Activated CD8-positive, alpha-beta memory T cell treated with anti-CD3 and anti-CD28 coated beads, Interleukin-2, amount 10 ng/mL, durations not matched to agents 7 days and 5 days (primary cell): ENCODE measurements at regions not wholly inside any gene's neighbourhood (a gene's known extent, or its start where the extent isn't known, plus 50 kb on each side); places are given as distances from the start of the nearest gene placed in this dataset.

Experiments
- ATAC-seq: fragments of 150-1000 bp; cut with Tn5 transposase; one replicate; pipeline ENCODE4 v1.10.0; 2021; ENCODE audit warnings: moderate library complexity
- CTCF ChIA-PET: fragments of 350-600 bp; sonication (Branson Sonifier 250); formaldehyde crosslinking; loops from one replicate; lab custom pipeline; 2021; ENCODE audit warnings: antibody characterized with exemption; lab: Charles Lee
- DNase-seq: peaks from one replicate; pipeline ENCODE4 v3.0.0-alpha.2; 2020
- H3K27ac Mint-ChIP-seq: one replicate; pipeline ENCODE4 v1.8.0; 2021; ENCODE audit warnings: mild to moderate bottlenecking, mixed read lengths
- H3K27me3 Mint-ChIP-seq: one replicate; pipeline ENCODE4 v1.8.0; 2021; ENCODE audit warnings: mixed read lengths
- H3K36me3 Mint-ChIP-seq: one replicate; pipeline ENCODE4 v1.8.0; 2021; ENCODE audit warnings: mild to moderate bottlenecking, mixed read lengths
- H3K4me1 Mint-ChIP-seq: one replicate; pipeline ENCODE4 v1.8.0; 2021; ENCODE audit warnings: mixed read lengths
- H3K4me3 Mint-ChIP-seq: one replicate; pipeline ENCODE4 v1.8.0; 2021; ENCODE audit warnings: mild to moderate bottlenecking, moderate library complexity, mixed read lengths
- H3K9me3 Mint-ChIP-seq: one replicate; pipeline ENCODE4 v1.8.0; 2022; ENCODE audit warnings: low read depth, mixed read lengths

DNA sequence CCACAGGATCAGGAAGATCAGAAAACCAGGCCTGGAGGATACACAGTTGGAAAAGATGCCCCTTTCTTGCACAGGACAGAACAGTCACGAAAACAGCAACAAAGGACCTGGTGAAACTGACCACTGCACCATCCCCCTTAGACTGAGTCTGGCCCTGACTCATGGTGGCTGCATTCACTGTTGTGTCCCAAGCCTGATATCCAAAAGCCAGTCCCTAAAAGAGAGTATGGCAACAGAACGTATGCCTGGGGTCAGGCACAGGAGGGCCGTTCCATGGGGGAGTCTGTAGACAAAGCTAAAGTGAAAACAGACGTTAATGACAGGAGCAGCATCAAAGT, 301.1 kb upstream of the NBEA start:
- Mint-ChIP-seq H3K9me3 (peaks cover 4% of the 10 kb centered on the region), H3K4me3 (no peak overlapping the region), H3K36me3 (no peaks in the 10 kb centered on the region), H3K27me3 (no peaks in the 10 kb centered on the region), H3K4me1 (no peaks in the 10 kb centered on the region), H3K27ac (no peak overlapping the region)
- ATAC-seq (no peak), DNase-seq (no peak)
- CTCF ChIA-PET = no interaction called here

DNA sequence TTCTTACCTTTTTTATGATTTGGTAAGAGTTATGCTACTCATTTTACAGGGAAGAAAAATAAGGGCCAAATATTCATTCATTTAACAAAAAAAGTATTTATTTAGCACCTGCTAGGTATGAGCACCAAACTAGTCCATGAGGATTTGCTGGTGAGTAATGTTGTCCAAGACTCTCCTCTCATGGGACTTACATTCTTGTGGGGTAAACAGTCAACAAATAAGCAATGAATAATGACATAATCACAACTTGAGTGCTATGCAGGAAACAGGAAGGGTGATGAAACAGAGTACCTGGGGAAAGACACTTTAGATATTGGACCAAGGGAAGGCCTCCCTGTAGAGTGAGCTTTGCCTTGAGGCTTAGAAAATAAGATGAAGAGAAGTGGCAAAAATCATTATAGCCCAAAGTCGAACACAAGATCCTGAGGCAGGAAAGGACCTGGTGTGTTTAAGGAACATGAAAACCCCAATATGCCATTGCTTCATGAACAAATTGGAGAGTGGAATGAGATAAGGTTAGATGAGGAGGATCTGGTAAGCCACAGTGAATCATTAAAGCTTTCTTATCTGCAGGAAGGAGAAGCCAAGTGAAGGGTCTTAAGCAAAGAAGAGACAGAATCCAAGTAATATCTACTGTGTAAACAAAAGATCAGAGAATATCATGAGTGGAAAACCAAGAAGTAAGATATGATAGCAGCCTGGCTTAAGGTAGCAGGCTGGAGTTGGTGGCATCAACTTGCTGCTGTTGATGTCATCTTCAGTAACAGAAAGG, 294.5 kb upstream of the NBEA start:
- no peak overlapping the region for H3K27ac Mint-ChIP-seq
- CTCF ChIA-PET = no interaction called here
- H3K36me3 Mint-ChIP-seq = no peaks in the 10 kb centered on the region
- no peak for DNase-seq
- peaks cover 5% of the 10 kb centered on the region for H3K9me3 Mint-ChIP-seq
- ATAC-seq = no peak
- H3K4me1 Mint-ChIP-seq = no peaks in the 10 kb centered on the region
- H3K4me3 Mint-ChIP-seq = no peak overlapping the region
- no peaks in the 10 kb centered on the region for H3K27me3 Mint-ChIP-seq

DNA sequence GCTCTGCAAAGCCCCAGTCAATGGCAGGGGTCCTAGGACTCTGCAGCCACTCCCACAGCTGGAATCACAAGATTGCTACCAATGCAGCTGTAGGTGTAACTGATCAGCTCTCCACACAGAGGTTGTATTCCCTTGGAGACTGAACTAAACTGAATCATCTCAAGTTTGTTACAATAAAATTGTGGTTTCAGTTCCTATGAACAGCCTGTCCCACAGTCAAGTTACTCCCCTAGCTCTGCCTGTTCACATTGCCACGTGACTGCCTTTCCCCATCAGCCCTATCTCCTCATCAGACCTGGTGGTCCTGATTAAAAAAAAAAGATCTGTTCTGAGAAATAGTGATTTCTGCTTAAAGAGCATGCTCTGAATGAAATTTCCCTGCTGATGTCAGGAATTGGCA, 287.9 kb upstream of the NBEA start:
- DNase-seq (no peak), ATAC-seq (no peak)
- no peaks in the 10 kb centered on the region for H3K36me3 Mint-ChIP-seq
- H3K27me3 Mint-ChIP-seq = no peaks in the 10 kb centered on the region
- H3K4me3 Mint-ChIP-seq = no peak overlapping the region
- CTCF ChIA-PET = no interaction called here
- no peak overlapping the region for H3K27ac Mint-ChIP-seq
- peaks cover 13% of the 10 kb centered on the region for H3K9me3 Mint-ChIP-seq
- H3K4me1 Mint-ChIP-seq = no peaks in the 10 kb centered on the region

DNA sequence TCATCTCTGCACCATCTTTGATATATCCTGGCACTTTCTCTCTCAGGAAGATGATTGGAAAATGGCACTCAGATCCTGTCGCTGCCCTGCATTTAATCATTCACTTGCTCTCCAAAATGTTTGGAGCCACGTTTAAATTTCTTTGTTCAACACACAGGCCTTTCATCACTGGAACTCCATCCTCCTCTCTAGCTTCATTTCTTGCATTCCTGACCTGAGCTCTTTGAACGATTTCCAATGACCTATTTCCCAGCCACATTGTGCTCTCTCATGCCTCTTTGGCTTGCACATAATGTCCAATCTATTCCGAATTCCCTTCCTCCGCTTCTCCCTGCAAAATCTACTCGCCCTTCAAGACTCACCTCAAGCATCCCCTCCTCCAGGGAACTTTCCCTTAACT, 287.4 kb upstream of the NBEA start:
- H3K27ac Mint-ChIP-seq = no peak overlapping the region
- peaks cover 13% of the 10 kb centered on the region for H3K9me3 Mint-ChIP-seq
- no peaks in the 10 kb centered on the region for H3K27me3 Mint-ChIP-seq
- ATAC-seq (no peak), DNase-seq (no peak)
- H3K36me3 Mint-ChIP-seq = no peaks in the 10 kb centered on the region
- no peaks in the 10 kb centered on the region for H3K4me1 Mint-ChIP-seq
- CTCF ChIA-PET = no interaction called here
- H3K4me3 Mint-ChIP-seq = no peak overlapping the region

DNA sequence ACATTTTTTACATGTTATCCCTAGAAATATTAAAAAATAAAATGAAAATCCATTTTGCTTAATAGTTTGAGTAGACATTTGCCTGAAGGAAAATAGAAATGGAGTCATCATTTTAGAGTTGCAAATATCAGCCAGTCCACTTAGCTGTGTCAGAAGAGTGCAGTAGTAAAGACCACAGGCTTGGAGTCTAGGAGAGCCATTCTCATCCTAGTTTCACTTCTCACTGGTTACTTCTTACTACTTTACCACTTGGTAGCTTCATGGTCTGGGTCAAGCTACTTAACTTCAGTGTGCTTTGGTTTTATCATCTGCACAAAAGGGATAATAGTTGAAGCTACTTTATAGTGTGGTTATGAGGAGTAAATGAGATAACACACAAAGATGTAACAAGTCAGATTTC, 286.5 kb upstream of the NBEA start:
- CTCF ChIA-PET = no interaction called here
- no peak for DNase-seq
- Mint-ChIP-seq H3K9me3 (peaks cover 13% of the 10 kb centered on the region), H3K36me3 (no peaks in the 10 kb centered on the region), H3K4me3 (no peak overlapping the region), H3K4me1 (no peaks in the 10 kb centered on the region), H3K27ac (no peak overlapping the region), H3K27me3 (no peaks in the 10 kb centered on the region)
- ATAC-seq = no peak

DNA sequence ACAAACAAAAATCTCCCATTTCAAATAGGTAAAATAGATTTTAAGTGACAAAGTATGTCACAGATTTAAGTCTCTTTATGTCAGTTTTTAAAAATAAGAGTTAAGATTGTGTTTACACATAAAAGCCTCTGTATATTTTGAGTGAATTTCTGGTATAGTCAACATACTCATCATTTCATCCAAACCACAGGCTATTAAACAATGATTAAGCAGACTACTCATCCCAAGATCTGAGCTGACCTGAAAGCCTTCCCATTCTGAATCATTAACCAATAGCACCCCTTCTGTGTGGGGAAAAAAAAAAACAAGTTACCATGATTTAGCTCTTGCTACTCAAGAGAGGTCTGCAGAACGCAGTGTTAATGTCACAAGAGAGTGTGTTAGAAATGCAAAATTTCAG, 284.4 kb upstream of the NBEA start:
- Mint-ChIP-seq H3K4me1 (no peaks in the 10 kb centered on the region), H3K36me3 (no peaks in the 10 kb centered on the region), H3K9me3 (peaks cover 14% of the 10 kb centered on the region), H3K27ac (no peak overlapping the region), H3K27me3 (no peaks in the 10 kb centered on the region), H3K4me3 (no peak overlapping the region)
- DNase-seq (no peak), ATAC-seq (no peak)
- CTCF ChIA-PET = no interaction called here

DNA sequence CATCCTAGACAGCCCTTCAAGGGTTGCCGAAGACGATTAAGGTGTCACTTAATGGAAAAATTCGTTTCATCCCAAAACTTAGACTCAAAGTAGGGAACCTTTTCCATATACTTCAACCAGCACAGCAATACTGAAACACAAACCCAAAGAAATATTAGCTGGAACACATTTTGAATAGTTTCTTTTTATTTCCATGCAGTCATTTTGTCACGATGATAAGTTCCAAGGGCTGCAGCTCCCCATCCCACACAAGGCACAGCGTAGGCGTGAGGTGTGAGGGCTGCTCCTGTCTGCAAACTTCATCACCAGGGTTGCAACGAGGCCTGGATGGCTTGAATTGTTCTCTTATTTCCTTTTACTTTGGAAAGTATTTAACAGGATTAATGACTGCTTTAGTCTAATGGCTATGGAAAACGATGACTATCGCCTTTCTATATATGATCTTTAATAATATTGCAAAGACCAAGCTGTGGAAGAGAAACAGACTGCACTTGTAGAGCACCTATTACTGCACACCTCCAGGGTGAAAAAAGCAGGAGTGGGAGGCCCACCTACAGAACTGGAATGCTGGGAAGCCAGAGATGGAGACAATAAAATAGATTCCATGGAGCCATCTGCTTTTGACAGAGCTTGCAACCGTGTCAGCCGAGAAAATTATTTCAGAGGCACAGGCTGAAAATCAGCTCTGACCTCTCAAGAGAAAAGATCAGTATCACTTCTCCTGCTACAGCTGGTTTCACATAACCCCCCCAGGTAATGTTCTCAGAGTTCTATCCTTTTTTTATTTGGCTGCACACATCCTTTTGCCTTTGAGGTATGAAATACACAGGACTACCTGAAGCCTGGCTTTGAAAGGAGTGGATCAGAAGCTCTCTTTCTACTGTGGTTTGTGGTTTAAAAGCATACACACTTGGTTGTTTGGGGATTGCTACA, 274.5 kb upstream of the NBEA start:
- Mint-ChIP-seq H3K4me1 (no peaks in the 10 kb centered on the region), H3K9me3 (peaks cover 3% of the 10 kb centered on the region), H3K4me3 (no peak overlapping the region), H3K27ac (no peak overlapping the region), H3K36me3 (no peaks in the 10 kb centered on the region), H3K27me3 (no peaks in the 10 kb centered on the region)
- no peak for DNase-seq
- CTCF ChIA-PET = no interaction called here
- ATAC-seq = no peak

DNA sequence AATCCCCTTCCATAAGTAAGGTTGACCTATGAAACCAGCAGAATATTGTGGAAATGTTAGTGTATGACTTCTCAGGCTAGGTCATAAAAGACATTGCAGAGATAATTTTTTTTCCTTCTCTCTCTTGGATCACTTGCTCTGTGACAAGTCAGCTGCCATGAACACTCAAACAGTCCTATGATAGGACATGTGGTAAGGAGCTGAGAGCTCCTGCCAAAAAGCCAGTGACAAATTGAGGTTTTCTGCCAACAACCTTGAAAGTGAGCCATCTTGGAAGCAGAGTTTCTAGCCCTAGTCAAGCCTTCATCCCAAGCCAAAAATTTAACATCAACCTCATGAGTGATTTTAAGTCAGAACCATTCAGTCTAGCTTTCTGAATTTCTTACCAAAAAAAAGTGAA, 270.9 kb upstream of the NBEA start:
- H3K27me3 Mint-ChIP-seq = no peaks in the 10 kb centered on the region
- peaks cover 5% of the 10 kb centered on the region for H3K9me3 Mint-ChIP-seq
- no peak for ATAC-seq
- no peak overlapping the region for H3K4me3 Mint-ChIP-seq
- CTCF ChIA-PET = no interaction called here
- no peaks in the 10 kb centered on the region for H3K4me1 Mint-ChIP-seq
- no peak overlapping the region for H3K27ac Mint-ChIP-seq
- DNase-seq = no peak
- no peaks in the 10 kb centered on the region for H3K36me3 Mint-ChIP-seq

DNA sequence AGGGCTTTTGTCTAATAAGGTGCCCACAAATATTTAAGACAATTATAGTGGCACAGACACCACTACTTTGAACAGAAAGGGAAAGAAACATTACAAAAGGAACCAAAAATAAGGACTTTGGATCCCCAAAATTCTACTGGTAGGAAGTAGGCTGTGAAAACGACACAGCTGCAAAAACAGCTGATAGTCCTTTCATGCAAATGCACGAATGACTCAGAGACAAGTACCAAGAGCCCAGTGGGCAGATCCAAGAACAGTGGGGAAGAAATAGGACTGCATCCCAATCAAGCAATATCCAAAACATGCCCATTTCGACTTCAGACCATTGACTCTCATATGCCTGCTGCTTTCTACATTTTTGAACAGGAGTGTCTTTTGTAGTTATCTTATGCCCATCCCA, 269.4 kb upstream of the NBEA start:
- H3K4me3 Mint-ChIP-seq = no peak overlapping the region
- no peak for DNase-seq
- H3K27ac Mint-ChIP-seq = no peak overlapping the region
- CTCF ChIA-PET = no interaction called here
- no peaks in the 10 kb centered on the region for H3K36me3 Mint-ChIP-seq
- no peaks in the 10 kb centered on the region for H3K4me1 Mint-ChIP-seq
- no peaks in the 10 kb centered on the region for H3K27me3 Mint-ChIP-seq
- peaks cover 5% of the 10 kb centered on the region for H3K9me3 Mint-ChIP-seq
- no peak for ATAC-seq

DNA sequence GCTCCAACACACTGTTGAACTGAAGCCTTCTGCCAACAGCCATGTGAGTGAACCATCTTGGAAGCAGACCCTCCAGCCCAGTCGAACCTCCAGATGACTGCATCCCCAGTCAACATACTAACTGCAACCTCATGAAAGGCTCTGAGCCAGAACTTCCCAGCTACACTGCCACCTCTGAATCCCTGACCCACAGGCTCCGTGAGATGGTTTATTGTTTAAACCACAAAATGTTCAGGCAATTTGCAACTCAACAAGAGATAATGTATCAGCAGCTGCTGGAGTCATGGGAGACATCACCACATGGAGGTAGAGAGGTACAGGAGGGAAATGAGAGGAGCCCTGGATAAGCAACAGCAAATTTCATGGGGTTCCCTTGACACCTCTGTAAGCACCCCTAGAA, 266.4 kb upstream of the NBEA start:
- Mint-ChIP-seq H3K36me3 (no peaks in the 10 kb centered on the region), H3K4me1 (no peaks in the 10 kb centered on the region), H3K9me3 (peaks cover 5% of the 10 kb centered on the region), H3K4me3 (no peak overlapping the region), H3K27ac (no peak overlapping the region), H3K27me3 (no peaks in the 10 kb centered on the region)
- CTCF ChIA-PET = no interaction called here
- DNase-seq (no peak), ATAC-seq (no peak)

DNA sequence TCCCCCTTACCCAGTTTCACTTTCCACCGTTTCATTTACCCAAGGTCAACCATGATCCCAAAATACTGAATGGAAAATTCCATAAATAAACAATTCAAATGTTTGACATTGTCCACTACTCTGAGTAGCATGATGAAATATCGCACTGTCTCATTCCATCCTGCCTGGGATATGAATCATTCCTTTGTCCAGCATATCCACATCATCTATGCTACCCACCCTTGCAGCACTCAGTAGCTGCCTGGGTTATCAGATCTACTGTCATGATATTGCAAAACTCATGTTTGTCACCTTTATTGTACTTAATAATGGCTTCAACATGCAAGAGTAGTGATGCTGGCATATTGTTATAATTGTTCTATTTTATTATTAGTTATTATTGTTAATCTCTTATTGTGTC, 263.9 kb upstream of the NBEA start:
- no peak overlapping the region for H3K27ac Mint-ChIP-seq
- peaks cover 2% of the 10 kb centered on the region for H3K9me3 Mint-ChIP-seq

DNA sequence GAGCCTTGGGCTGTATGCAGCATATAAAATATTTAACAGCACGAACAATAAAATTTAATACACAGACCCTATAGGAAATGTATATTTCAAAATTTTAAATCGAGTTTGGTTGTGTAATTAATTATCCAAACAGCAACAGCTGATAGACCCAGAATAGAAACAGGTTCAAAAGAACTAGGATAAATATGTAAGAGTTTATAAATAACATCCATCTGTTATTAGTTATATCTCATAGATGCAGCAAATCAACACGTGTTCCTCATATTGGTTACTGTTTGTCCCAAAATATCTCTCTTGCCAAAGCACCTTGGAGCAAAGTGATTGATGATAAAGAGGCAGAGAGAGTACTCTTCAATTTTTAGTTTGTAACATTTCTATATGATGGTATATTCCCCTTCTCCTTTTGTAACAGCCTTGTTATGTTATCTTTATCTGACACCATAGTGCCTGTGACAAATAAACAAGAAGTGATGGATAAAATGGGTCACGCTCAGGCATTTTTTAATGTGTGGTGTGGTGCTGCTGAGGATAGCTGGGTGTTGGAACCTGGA, 260.6 kb upstream of the NBEA start:
- no peaks in the 10 kb centered on the region for H3K27me3 Mint-ChIP-seq
- no peaks in the 10 kb centered on the region for H3K36me3 Mint-ChIP-seq
- no peaks in the 10 kb centered on the region for H3K4me1 Mint-ChIP-seq
- H3K27ac Mint-ChIP-seq = no peak overlapping the region
- CTCF ChIA-PET = no interaction called here
- H3K4me3 Mint-ChIP-seq = no peak overlapping the region
- peaks cover 2% of the 10 kb centered on the region for H3K9me3 Mint-ChIP-seq
- no peak for DNase-seq
- ATAC-seq = no peak

More for the DNA sequence above, 263.9 kb upstream of the NBEA start:
- no peaks in the 10 kb centered on the region for H3K27me3 Mint-ChIP-seq
- no peaks in the 10 kb centered on the region for H3K36me3 Mint-ChIP-seq
- no peak for DNase-seq
- no peak for ATAC-seq
- H3K4me1 Mint-ChIP-seq = no peaks in the 10 kb centered on the region
- CTCF ChIA-PET = no interaction called here
- no peak overlapping the region for H3K4me3 Mint-ChIP-seq

DNA sequence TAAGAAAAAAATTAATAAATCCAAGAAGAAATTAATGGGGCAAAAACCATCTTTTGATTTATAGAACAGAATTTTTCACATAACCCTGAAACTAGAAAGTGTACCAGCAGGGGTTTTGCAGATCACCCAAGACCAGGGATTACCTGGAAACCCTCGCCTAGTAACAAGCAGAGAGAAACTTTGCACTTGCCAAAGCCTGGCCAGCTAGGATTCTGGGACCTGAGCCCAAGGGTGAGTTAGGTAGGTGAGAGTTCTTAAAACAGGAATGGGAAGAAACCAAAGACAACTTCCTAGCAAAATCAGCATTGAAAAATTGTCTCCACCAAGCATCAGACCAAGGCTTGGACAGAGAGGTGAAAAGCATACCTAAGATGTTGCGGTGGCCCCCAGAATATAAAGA, 247.0 kb upstream of the NBEA start:
- no peak for DNase-seq
- H3K36me3 Mint-ChIP-seq = no peaks in the 10 kb centered on the region
- H3K27me3 Mint-ChIP-seq = no peaks in the 10 kb centered on the region
- no peaks in the 10 kb centered on the region for H3K4me1 Mint-ChIP-seq
- CTCF ChIA-PET = no interaction called here
- ATAC-seq = no peak
- H3K4me3 Mint-ChIP-seq = no peak overlapping the region
- no peak overlapping the region for H3K27ac Mint-ChIP-seq
- H3K9me3 Mint-ChIP-seq = peaks cover 4% of the 10 kb centered on the region

DNA sequence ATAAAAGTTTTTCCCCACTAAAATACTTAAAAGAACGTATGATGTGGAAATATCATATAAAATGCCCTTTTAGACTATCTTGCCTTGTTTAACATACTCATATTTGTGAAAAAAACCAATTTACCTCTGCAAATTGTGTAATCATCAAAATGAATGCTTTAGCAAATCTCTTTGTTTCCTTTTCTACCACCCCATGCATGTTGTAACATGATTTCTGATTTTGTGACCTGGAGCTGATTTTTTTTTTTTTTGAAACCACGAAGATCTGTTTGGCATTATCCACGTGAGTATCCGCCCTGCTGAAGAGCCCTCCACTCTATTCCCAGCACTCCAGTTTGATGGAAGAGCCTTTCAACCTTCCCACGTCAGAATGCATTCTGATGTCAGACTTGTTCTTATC, 245.8 kb upstream of the NBEA start:
- H3K9me3 Mint-ChIP-seq = peaks cover 2% of the 10 kb centered on the region
- H3K36me3 Mint-ChIP-seq = no peaks in the 10 kb centered on the region
- H3K4me1 Mint-ChIP-seq = no peaks in the 10 kb centered on the region
- DNase-seq (no peak), ATAC-seq (no peak)
- H3K27me3 Mint-ChIP-seq = no peaks in the 10 kb centered on the region
- no peak overlapping the region for H3K4me3 Mint-ChIP-seq
- CTCF ChIA-PET = no interaction called here
- no peak overlapping the region for H3K27ac Mint-ChIP-seq
